H1 (cell line): ENCODE measurements at regions not wholly inside any gene's neighbourhood (a gene's known extent, or its start where the extent isn't known, plus 50 kb on each side); places are given as distances from the start of the nearest gene placed in this dataset.

ENCODE experiments used
- GTF2F1 ChIP-seq: IDR thresholded peaks from 2 replicates; pipeline ENCODE4 v1.6.1; 2012; ENCODE audit warnings: low read depth, low read length, improper control_type of control experiment, borderline replicate concordance
- HDAC2 ChIP-seq, 2 experiments: fragments of 300-600 bp in 1 of 2; sonication (generic) in 1 of 2; IDR thresholded peaks; 2 replicates each; pipeline ENCODE4 v1.6.1; 2011 to 2012; ENCODE audit warnings: low read depth in 2 of 2, low read length in 2 of 2, mild to moderate bottlenecking in 2 of 2, moderate library complexity in 2 of 2, borderline replicate concordance in 1 of 2, inconsistent platforms in 1 of 2
- SP4 ChIP-seq: IDR thresholded peaks from 2 replicates; pipeline ENCODE4 v1.6.1; 2012; ENCODE audit warnings: low read length, inconsistent platforms
- TAF1 ChIP-seq: IDR thresholded peaks from 2 replicates; pipeline ENCODE4 v1.6.1; 2011; ENCODE audit warnings: mild to moderate bottlenecking, low read depth, low read length
- YY1 ChIP-seq: IDR thresholded peaks from 2 replicates; pipeline ENCODE4 v1.6.1; 2011; ENCODE audit warnings: low read depth, mild to moderate bottlenecking, low read length
- TF ChIP-seq, protein P1 (sequence below): IDR thresholded peaks from 2 replicates; pipeline ENCODE4 v1.6.1; 2012; ENCODE audit warnings: low read length, inconsistent platforms

DNA sequence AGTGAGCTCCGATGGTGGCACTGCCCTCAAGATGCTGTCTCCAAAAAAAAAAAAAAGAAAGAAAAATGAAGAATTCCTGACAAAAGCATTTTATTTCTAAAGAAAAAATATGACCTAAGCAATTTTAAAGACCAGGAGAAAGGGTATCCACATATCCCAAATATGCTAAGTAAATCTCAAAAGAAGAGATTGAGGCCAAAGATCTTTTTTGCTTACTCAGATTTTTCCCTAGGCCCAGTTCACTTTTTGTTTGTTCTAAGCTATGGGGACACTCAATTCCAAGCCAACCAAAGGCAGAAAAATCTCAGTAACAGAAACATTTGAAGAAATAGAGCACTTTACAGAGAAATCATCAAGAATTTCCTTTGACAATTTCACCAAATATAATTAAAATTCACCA is 150.8 kb downstream of the SOX9 start (continued):
- TF ChIP-seq, protein P1, sequence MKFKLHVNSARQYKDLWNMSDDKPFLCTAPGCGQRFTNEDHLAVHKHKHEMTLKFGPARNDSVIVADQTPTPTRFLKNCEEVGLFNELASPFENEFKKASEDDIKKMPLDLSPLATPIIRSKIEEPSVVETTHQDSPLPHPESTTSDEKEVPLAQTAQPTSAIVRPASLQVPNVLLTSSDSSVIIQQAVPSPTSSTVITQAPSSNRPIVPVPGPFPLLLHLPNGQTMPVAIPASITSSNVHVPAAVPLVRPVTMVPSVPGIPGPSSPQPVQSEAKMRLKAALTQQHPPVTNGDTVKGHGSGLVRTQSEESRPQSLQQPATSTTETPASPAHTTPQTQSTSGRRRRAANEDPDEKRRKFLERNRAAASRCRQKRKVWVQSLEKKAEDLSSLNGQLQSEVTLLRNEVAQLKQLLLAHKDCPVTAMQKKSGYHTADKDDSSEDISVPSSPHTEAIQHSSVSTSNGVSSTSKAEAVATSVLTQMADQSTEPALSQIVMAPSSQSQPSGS, result no peak
- TF ChIP-seq SP4 (no peak), HDAC2 (IDR thresholded peaks at IDR 0.05; ENCODE audit: borderline replicate concordance in 1 of 2, low read depth in 2 of 2, low read length in 2 of 2) (no peak), TAF1 (no peak), GTF2F1 (no peak), YY1 (no peak)
